ENCODE measurements at regions not wholly inside any gene's neighbourhood (a gene's known extent, or its start where the extent isn't known, plus 50 kb on each side); places are given as distances from the start of the nearest gene placed in this dataset.

DNA sequence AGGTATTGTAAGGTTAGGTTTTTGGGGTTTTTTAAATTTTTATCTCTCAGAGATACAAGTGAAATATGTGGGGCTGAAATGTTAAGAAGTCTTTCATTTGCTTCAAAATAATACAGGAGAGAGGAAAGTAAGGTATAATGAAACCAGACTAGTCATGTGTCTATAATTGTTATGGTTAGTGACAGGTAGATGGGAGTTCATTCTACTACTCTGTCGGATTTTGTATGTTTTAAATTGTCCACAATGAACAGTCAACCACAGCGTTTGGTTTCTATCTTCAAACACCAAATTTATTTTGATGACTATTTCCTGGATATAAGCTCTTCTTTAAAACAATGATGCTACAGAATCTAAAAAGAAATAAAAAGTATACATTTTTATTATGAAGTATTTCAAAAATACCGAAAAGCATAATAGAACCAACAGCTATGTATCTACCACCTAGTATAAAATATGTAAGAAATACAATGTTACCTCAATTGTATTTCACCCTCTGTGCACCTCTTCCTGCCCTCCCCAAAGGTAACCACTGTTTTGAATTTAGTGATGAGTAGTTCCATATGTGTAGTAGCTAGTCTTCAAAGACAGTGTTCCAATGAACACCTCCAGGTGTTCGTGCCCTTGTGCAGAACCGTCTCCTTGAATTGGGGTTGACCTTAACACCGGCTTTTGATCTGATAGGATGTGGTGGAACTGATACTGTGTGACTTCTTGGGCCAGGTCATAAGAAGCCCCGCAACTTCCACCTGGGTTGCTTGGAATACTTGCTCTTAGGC, 74.8 kb upstream of the CDK1 start:
- TF ChIP-seq, protein P1, sequence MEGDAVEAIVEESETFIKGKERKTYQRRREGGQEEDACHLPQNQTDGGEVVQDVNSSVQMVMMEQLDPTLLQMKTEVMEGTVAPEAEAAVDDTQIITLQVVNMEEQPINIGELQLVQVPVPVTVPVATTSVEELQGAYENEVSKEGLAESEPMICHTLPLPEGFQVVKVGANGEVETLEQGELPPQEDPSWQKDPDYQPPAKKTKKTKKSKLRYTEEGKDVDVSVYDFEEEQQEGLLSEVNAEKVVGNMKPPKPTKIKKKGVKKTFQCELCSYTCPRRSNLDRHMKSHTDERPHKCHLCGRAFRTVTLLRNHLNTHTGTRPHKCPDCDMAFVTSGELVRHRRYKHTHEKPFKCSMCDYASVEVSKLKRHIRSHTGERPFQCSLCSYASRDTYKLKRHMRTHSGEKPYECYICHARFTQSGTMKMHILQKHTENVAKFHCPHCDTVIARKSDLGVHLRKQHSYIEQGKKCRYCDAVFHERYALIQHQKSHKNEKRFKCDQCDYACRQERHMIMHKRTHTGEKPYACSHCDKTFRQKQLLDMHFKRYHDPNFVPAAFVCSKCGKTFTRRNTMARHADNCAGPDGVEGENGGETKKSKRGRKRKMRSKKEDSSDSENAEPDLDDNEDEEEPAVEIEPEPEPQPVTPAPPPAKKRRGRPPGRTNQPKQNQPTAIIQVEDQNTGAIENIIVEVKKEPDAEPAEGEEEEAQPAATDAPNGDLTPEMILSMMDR (conservative IDR thresholded peaks at IDR 0.05; ENCODE audit: control insufficient read depth, insufficient read depth, low read depth, low read length), result no peak
- DNase-seq (ENCODE audit: low read depth), result no peak
- H3K4me3 ChIP-seq (ENCODE audit: control insufficient read depth, low read depth, low read length), result no peak overlapping the region

DNA sequence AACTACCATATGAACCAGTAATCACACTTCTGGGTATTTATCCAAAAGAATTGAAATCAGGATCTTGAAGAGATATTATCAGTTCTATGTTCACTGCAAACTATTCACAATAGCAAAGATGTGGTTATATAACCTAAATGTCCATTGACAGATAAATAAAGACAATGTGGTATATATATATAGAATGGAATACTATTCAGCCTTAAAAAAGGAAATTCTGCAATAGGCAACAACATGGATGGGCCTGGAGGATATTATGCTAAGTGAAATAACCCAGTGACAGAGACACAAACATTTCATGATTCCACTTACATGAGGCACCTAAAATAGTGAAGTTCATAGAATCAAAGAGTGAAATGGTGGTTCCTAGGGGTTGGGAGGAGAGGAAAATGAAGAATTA, 90.6 kb upstream of the CDK1 start:
- DNase-seq (ENCODE audit: low read depth), result no peak
- TF ChIP-seq, protein P1 (conservative IDR thresholded peaks at IDR 0.05; ENCODE audit: control insufficient read depth, insufficient read depth, low read depth, low read length), result no peak
- H3K4me3 ChIP-seq (ENCODE audit: control insufficient read depth, low read depth, low read length), result no peak overlapping the region

DNA sequence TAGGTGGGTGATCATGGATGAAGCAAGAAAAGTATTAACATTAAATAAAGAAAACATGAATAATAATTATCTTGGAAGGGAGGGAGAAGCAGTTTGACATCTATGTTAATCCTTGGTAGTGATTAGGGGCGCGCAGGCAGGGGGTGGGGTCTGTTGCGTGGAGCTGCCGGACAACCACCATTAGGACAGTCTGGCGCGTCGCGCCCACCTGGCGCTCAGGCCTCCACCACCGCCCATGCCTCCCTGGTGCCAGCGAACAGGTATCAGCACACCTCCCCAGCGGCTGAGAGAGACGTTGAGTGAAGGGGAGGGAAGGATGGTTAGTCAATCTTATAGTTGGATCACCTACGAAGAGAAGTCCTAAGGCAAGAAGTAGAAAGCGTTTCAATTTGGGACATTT, 94.2 kb upstream of the CDK1 start:
- TF ChIP-seq, protein P1 (conservative IDR thresholded peaks at IDR 0.05; ENCODE audit: control insufficient read depth, insufficient read depth, low read depth, low read length), result no peak
- H3K4me3 ChIP-seq (ENCODE audit: control insufficient read depth, low read depth, low read length), result no peak overlapping the region
- no peak for DNase-seq (ENCODE audit: low read depth)

DNA sequence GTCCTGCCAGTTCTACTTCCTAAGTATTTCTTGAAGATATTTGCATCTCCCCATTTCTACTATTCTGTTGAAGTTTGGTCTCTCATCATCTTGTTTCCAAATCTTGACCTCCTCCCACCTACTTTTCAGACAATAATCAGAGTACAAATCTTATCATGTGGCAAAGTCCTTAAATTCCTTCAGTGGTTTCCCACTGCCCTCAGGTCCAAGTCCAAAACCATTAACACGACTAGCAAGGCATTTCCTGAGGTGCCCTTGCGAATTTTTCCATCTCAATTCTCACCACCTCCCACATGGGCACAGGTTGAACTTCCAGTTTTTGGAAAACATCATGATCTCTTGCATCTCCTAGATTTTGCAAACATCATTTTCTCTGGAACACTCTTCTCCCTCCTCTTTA, 97.2 kb upstream of the CDK1 start:
- DNase-seq (ENCODE audit: low read depth), result no peak
- TF ChIP-seq, protein P1 (conservative IDR thresholded peaks at IDR 0.05; ENCODE audit: control insufficient read depth, insufficient read depth, low read depth, low read length), result no peak
- H3K4me3 ChIP-seq (ENCODE audit: control insufficient read depth, low read depth, low read length), result no peak overlapping the region

DNA sequence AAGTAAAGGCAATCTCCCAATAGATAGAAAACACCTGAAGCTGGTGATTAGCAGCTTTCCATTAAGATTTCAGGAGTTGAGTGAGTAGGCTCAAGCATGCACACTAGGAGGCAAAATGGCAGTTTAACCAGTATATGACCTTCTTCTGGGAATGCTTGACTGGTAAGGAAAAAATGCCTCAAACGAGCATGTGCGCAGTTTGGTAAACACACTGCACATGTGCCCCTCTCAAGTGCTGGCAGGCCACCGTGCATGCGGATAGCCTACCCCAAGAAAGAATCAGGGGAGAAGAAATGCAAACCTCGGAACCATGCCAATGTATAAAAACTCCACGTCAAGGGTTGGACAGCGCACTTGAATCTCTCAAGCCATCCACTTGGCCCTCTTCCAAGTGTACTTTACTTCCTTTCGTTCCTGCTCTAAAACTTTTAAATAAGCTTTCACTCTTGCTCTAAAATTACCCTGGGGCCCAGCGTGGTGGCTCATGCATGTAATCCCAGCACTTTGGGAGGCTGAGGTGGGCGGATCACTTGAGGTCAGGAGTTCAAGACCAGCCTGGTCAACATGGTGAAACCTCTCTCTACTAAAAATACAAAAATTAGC, 98.8 kb upstream of the CDK1 start:
- no peak overlapping the region for H3K4me3 ChIP-seq (ENCODE audit: control insufficient read depth, low read depth, low read length)
- DNase-seq (ENCODE audit: low read depth), result no peak
- TF ChIP-seq, protein P1 (conservative IDR thresholded peaks at IDR 0.05; ENCODE audit: control insufficient read depth, insufficient read depth, low read depth, low read length), result no peak

DNA sequence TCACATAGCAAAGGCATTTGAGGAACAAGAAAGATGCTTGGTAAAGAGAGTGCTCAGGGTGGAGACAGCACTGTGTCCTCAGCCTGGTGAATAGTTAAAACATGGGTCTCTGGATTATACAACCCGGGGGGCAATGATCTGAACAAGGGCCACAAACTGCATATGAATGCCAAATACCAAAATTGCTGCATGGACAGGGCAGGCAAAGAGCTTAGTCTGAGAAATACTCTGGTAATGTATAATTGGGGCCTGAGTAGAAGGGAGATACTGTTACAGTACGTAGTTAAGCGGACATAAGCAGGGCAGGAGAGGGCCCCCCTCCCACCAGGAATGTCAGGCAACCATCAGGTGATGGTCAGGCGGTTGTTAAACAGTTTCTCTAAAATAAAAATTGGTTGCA, 99.3 kb upstream of the CDK1 start:
- no peak overlapping the region for H3K4me3 ChIP-seq (ENCODE audit: control insufficient read depth, low read depth, low read length)
- TF ChIP-seq, protein P1 (conservative IDR thresholded peaks at IDR 0.05; ENCODE audit: control insufficient read depth, insufficient read depth, low read depth, low read length), result no peak
- no peak for DNase-seq (ENCODE audit: low read depth)
